H1 (cell line): ENCODE measurements at regions not wholly inside any gene's neighbourhood (a gene's known extent, or its start where the extent isn't known, plus 50 kb on each side); places are given as distances from the start of the nearest gene placed in this dataset.

ENCODE experiments used
- EP300 ChIP-seq, 2 experiments: IDR thresholded peaks; 1 replicate in 1 of 2; 2 replicates in 1 of 2; pipeline ENCODE4 v1.6.1; 2011 to 2012; ENCODE audit warnings: low read depth in 2 of 2, low read length in 2 of 2, mild to moderate bottlenecking in 2 of 2, borderline replicate concordance in 1 of 2, inconsistent platforms in 1 of 2, moderate library complexity in 1 of 2
- FOSL1 ChIP-seq: IDR thresholded peaks from 2 replicates; pipeline ENCODE4 v1.6.1; 2011; ENCODE audit warnings: mild to moderate bottlenecking, low read depth, low read length, moderate library complexity; ENCODE audit not compliant: insufficient read depth
- TBP ChIP-seq: IDR thresholded peaks from 2 replicates; pipeline ENCODE4 v1.6.1; 2011; ENCODE audit warnings: low read depth, low read length, improper control_type of control experiment
- YY1 ChIP-seq: IDR thresholded peaks from 2 replicates; pipeline ENCODE4 v1.6.1; 2011; ENCODE audit warnings: low read depth, mild to moderate bottlenecking, low read length
- TF ChIP-seq, protein P1 (sequence below): IDR thresholded peaks from 2 replicates; pipeline ENCODE4 v1.6.1; 2012; ENCODE audit warnings: low read length, inconsistent platforms

GRCh38 chr6:165971202-165971601 is 196.4 kb downstream of the TBXT start (continued):
- TF ChIP-seq, protein P1, sequence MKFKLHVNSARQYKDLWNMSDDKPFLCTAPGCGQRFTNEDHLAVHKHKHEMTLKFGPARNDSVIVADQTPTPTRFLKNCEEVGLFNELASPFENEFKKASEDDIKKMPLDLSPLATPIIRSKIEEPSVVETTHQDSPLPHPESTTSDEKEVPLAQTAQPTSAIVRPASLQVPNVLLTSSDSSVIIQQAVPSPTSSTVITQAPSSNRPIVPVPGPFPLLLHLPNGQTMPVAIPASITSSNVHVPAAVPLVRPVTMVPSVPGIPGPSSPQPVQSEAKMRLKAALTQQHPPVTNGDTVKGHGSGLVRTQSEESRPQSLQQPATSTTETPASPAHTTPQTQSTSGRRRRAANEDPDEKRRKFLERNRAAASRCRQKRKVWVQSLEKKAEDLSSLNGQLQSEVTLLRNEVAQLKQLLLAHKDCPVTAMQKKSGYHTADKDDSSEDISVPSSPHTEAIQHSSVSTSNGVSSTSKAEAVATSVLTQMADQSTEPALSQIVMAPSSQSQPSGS, result no peak
- no peak for TF ChIP-seq TBP
- TF ChIP-seq YY1, result no peak
- TF ChIP-seq FOSL1, result no peak
- no peak for TF ChIP-seq EP300 (IDR thresholded peaks at IDR 0.05; ENCODE audit: borderline replicate concordance in 1 of 2, low read depth in 2 of 2, low read length in 2 of 2)
